Prostate gland (tissue), 2 donors: ENCODE measurements at regions not wholly inside any gene's neighbourhood (a gene's known extent, or its start where the extent isn't known, plus 50 kb on each side); places are given as distances from the start of the nearest gene placed in this dataset.

Experiments used
- POLR2A ChIP-seq: fragments of 450-650 bp; IDR thresholded peaks from one replicate; pipeline ENCODE4 v1.6.1; 2016; ENCODE audit warnings: antibody characterized with exemption, mild to moderate bottlenecking
- TF ChIP-seq, protein P1 (sequence below), 4 experiments: fragments of 200-600 bp in 2 of 4; fragments of 450-650 bp in 2 of 4; sonication (generic) in 2 of 4; IDR thresholded peaks; 1 replicate in 3 of 4; 2 replicates in 1 of 4; pipeline ENCODE4 v1.5.1; 2016 to 2019; ENCODE audit warnings: antibody characterized with exemption in 4 of 4, mild to moderate bottlenecking in 2 of 4, moderate library complexity in 2 of 4

DNA sequence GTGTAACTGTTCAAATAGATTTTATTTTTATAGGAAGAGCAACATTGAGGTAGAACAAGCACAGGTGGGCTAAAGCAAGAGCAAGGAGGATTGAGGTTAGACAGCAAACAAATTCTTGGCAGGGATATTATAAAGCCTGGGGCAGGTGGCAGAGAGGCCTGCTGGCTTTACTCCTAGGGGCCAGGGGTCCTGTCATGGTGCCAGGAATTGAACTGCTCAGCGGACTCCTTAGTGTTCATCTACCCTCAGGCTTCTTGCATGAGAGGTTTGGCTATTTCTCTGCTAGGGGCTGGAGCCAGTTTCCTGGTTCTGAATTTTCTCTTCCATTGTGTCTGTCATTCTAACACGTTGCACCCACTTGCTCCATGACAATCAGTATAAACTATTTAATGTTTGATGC lies 217.2 kb upstream of the NCAM1 start:
- TF ChIP-seq, protein P1, sequence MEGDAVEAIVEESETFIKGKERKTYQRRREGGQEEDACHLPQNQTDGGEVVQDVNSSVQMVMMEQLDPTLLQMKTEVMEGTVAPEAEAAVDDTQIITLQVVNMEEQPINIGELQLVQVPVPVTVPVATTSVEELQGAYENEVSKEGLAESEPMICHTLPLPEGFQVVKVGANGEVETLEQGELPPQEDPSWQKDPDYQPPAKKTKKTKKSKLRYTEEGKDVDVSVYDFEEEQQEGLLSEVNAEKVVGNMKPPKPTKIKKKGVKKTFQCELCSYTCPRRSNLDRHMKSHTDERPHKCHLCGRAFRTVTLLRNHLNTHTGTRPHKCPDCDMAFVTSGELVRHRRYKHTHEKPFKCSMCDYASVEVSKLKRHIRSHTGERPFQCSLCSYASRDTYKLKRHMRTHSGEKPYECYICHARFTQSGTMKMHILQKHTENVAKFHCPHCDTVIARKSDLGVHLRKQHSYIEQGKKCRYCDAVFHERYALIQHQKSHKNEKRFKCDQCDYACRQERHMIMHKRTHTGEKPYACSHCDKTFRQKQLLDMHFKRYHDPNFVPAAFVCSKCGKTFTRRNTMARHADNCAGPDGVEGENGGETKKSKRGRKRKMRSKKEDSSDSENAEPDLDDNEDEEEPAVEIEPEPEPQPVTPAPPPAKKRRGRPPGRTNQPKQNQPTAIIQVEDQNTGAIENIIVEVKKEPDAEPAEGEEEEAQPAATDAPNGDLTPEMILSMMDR (IDR thresholded peaks at IDR 0.05), result no peak
- TF ChIP-seq POLR2A, result no peak
